Body of pancreas (tissue), 4 donors: ENCODE measurements at regions not wholly inside any gene's neighbourhood (a gene's known extent, or its start where the extent isn't known, plus 50 kb on each side); places are given as distances from the start of the nearest gene placed in this dataset.

Source experiments
- ATAC-seq: fragments of 150-250 bp; one replicate; pipeline ENCODE4 v1.9.1; 2016
- DNase-seq, 4 donors: peaks; one replicate each; pipeline ENCODE4 v3.0.0-alpha.2; 2019
- H3K27ac ChIP-seq, 4 donors: fragments of 200-600 bp; sonication (generic); 1 replicate in 3 of 4; 2 replicates in 1 of 4; pipeline versions ENCODE4 v1.5.1 to v1.6.1; 2016 to 2019; ENCODE audit warnings: mild to moderate bottlenecking in 1 of 4, mixed read lengths in 1 of 4, moderate library complexity in 1 of 4
- H3K27me3 ChIP-seq, 2 donors: fragments of 200-600 bp; sonication (generic); one replicate each; pipeline ENCODE4 v1.6.0; 2016; ENCODE audit warnings: mild to moderate bottlenecking in 1 of 2
- H3K36me3 ChIP-seq, 2 donors: fragments of 200-600 bp; sonication (generic); replicated peaks in 1 of 2; 2 replicates each; pipeline ENCODE4 v1.5.1; 2016; ENCODE audit warnings: low read depth in 2 of 2; ENCODE audit not compliant: insufficient read depth in 1 of 2
- H3K4me1 ChIP-seq: fragments of 200-600 bp; sonication (generic); one replicate; pipeline ENCODE4 v1.6.0; 2016
- H3K4me3 ChIP-seq, 2 donors: fragments of 200-600 bp; sonication (generic); 1 replicate in 1 of 2; 2 replicates in 1 of 2; pipeline ENCODE4 v1.5.1; 2016 to 2019
- H3K9me3 ChIP-seq, 3 donors: fragments of 200-600 bp; sonication (generic); 1 replicate in 2 of 3; 2 replicates in 1 of 3; pipeline ENCODE4 v1.5.1; 2016
- CTCF ChIP-seq, 7 experiments: fragments of 450-650 bp in 4 of 7; fragments of 200-600 bp in 3 of 7; sonication (generic) in 3 of 7; IDR thresholded peaks; one replicate each; pipeline ENCODE4 v1.5.1; 2016 to 2019; ENCODE audit warnings: antibody characterized with exemption in 7 of 7
- POLR2A ChIP-seq, 3 donors: fragments of 450-650 bp; IDR thresholded peaks; one replicate each; pipeline ENCODE4 v1.6.1; 2016; ENCODE audit warnings: antibody characterized with exemption in 3 of 3, mild to moderate bottlenecking in 2 of 3
- whole genome bisulfite sequencing, 2 donors: methylation state at CpG; one replicate each; pipeline ENCODE4 v1.1.5; 2017; 5-methylcytosine and 5-hydroxymethylcytosine counted together
- intact Hi-C: fragments of 100-400 bp; cut with DNase I; formaldehyde crosslinking; loops from one replicate; pipeline ENCODE4 v1.15.1; 2023

DNA sequence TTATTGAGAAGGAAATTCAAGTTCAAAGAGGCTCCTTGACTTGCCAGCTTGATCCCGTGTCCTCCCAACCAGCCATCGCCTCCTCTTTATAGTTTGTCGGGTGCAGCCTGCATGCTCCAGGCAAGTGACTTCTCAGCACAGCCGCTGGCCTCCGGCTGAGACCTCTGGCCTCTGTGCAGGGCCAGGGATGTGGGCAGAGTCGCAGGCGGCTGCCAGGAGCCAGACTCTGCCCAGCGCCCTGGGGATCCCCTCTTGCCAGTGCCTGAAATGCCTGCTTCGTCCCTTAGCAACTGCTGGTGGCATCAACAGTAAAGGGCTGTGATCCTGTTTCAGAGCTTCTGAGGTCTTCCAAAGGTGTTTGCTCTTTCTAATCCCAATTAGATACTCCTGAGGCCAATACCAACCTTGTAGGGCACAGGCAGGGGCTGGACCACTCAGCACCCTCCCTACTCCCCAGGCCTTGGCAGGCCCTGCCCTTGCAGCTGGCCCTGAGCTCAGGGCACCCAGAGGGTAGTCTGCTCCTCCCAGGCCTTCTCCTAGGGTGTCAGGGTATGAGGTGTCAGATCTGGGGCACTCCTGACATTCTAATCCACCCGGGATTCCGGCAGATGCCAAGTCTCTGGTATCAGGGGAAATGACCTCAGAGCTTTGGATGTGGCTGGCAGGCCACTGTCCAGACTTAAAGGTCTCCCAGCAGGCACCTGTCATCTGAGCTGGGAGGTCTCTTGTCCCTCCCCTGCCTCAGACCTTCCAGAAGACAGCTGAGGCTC lies 68.0 kb upstream of the SIAH1 start:
- Histone ChIP-seq H3K4me1 (no peaks in the 10 kb centered on the region), H3K27ac (no peak overlapping the region), H3K36me3 (no peaks in the 10 kb centered on the region), H3K27me3 (no peaks in the 10 kb centered on the region), H3K9me3 (no peaks in the 10 kb centered on the region), H3K4me3 (no peak overlapping the region)
- intact Hi-C loops, result no loop called here
- DNase-seq (no peak), ATAC-seq (no peak)
- TF ChIP-seq CTCF (IDR thresholded peaks at IDR 0.05), result no peak
- no peak for TF ChIP-seq POLR2A (IDR thresholded peaks at IDR 0.05)
- 65 to 73% methylated on average over 6 to 11 of the region's 11 CpGs for WGBS, 2 donors

- TF ChIP-seq POLR2A (IDR thresholded peaks at IDR 0.05) (no peak), CTCF (IDR thresholded peaks at IDR 0.05) (no peak)
- no peaks in the 10 kb centered on the region for H3K9me3 ChIP-seq
- H3K4me3 ChIP-seq, result no peak overlapping the region
- no peak for ATAC-seq
- DNase-seq, result no peak
- H3K36me3 ChIP-seq, result no peaks in the 10 kb centered on the region
- H3K27ac ChIP-seq, result no peak overlapping the region
- WGBS, 2 donors, result 91 to 93% methylated on average over 8 of the region's 8 CpGs
- no peaks in the 10 kb centered on the region for H3K4me1 ChIP-seq
- H3K27me3 ChIP-seq, result no peaks in the 10 kb centered on the region
- intact Hi-C loops, result no loop called here
Observed at GRCh38 chr16:48451323-48451722, 66.1 kb upstream of the SIAH1 start.

- intact Hi-C loops, result no loop called here
- TF ChIP-seq POLR2A (IDR thresholded peaks at IDR 0.05) (no peak), CTCF (IDR thresholded peaks at IDR 0.05) (no peak)
- no peak for ATAC-seq
Observed at GRCh38 chr16:48450367-48450766, 65.2 kb upstream of the SIAH1 start.

DNA sequence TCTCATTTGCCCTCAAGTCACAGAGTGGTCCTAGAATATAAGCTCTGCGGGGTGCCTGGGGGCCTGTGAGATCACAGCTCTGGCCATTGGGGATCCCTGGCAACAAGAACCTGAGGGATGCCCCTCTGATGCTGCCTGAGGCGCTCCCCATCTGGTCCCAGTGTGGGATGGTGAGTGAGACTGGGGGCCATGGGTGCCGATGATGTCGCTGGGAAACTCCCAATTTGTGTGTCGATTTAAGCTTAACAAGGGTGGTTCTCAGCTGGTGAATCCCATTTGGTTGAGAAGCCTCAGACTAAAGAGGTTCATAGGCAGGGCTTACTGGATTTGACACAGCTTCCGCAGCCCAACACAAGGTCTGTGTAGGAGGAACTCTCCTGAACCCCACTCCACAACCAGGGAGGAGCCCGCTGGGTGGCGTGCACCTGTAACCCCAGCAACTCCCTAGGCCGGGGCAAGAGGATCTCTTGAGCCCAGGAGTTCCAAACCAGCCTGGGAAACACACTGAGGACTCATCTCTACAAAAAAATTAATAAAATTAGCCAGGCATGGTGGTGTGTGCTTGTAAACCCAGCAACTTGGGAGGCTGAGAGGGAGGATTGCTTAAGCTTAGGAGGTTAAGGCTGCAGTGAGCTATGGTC lies 63.7 kb upstream of the SIAH1 start:
- TF ChIP-seq POLR2A (IDR thresholded peaks at IDR 0.05) (no peak), CTCF (IDR thresholded peaks at IDR 0.05) (no peak)
- intact Hi-C loops, result no loop called here
- Histone ChIP-seq H3K4me1 (no peaks in the 10 kb centered on the region), H3K27ac (no peak overlapping the region), H3K4me3 (no peak overlapping the region), H3K36me3 (no peaks in the 10 kb centered on the region), H3K9me3 (no peaks in the 10 kb centered on the region), H3K27me3 (no peaks in the 10 kb centered on the region)
- DNase-seq, result no peak
- ATAC-seq, result no peak
- WGBS, 2 donors, result 80 to 98% methylated on average over 6 to 9 of the region's 9 CpGs

More at GRCh38 chr16:48450367-48450766, 65.2 kb upstream of the SIAH1 start:
- Histone ChIP-seq H3K27ac (no peak overlapping the region), H3K27me3 (no peaks in the 10 kb centered on the region), H3K4me1 (no peaks in the 10 kb centered on the region), H3K4me3 (no peak overlapping the region), H3K36me3 (no peaks in the 10 kb centered on the region), H3K9me3 (no peaks in the 10 kb centered on the region)
- 0 to 44% methylated on average over 1 of the region's 1 CpG for WGBS, 2 donors
- DNase-seq, result no peak
